H9 (cell line): ENCODE measurements at regions not wholly inside any gene's neighbourhood (a gene's known extent, or its start where the extent isn't known, plus 50 kb on each side); places are given as distances from the start of the nearest gene placed in this dataset.

Experiments
- DNase-seq: peaks from one replicate; pipeline ENCODE4 v3.0.0-alpha.2; 2017
- H2AFZ ChIP-seq: one replicate; pipeline ENCODE4 v1.6.1; 2013; ENCODE audit warnings: mild to moderate bottlenecking, low read length, control low read depth, moderate library complexity
- H2AK5ac ChIP-seq: 2 replicates; pipeline ENCODE4 v1.6.1; 2013; ENCODE audit warnings: low read length, control low read depth, mixed read lengths; ENCODE audit not compliant: insufficient read length
- H2BK120ac ChIP-seq: one replicate; pipeline ENCODE4 v1.6.1; 2013; ENCODE audit warnings: low read depth, mild to moderate bottlenecking, low read length, control low read depth, inconsistent platforms; ENCODE audit not compliant: poor library complexity, severe bottlenecking
- H2BK12ac ChIP-seq: 2 replicates; pipeline ENCODE4 v1.6.1; 2013; ENCODE audit warnings: low read length, control low read depth, mixed read lengths, low read depth; ENCODE audit not compliant: insufficient read length
- H2BK15ac ChIP-seq: 2 replicates; pipeline ENCODE4 v1.6.1; 2013; ENCODE audit warnings: low read depth, low read length, control low read depth
- H2BK20ac ChIP-seq: one replicate; pipeline ENCODE4 v1.6.1; 2013; ENCODE audit warnings: low read depth, mild to moderate bottlenecking, low read length, control low read depth, inconsistent platforms; ENCODE audit not compliant: poor library complexity, severe bottlenecking
- H2BK5ac ChIP-seq: 2 replicates; pipeline ENCODE4 v1.6.1; 2013; ENCODE audit warnings: low read length, control low read depth, mixed read lengths; ENCODE audit not compliant: insufficient read length
- H3K14ac ChIP-seq: 2 replicates; pipeline ENCODE4 v1.6.1; 2013; ENCODE audit warnings: low read length, control low read depth; ENCODE audit not compliant: insufficient read depth
- H3K18ac ChIP-seq: 2 replicates; pipeline ENCODE4 v1.6.1; 2013; ENCODE audit warnings: low read depth, mild to moderate bottlenecking, mixed read lengths, low read length, control low read depth; ENCODE audit not compliant: insufficient read length
- H3K23ac ChIP-seq: 2 replicates; pipeline ENCODE4 v1.6.1; 2013; ENCODE audit warnings: low read length, control low read depth, mixed read lengths, low read depth; ENCODE audit not compliant: insufficient read length
- H3K23me2 ChIP-seq: 2 replicates; pipeline ENCODE4 v1.6.1; 2013; ENCODE audit warnings: low read depth, mild to moderate bottlenecking, mixed read lengths, low read length, control low read depth; ENCODE audit not compliant: insufficient read length, poor library complexity, severe bottlenecking
- H3K27ac ChIP-seq: 2 replicates; pipeline ENCODE4 v1.5.1; 2013; ENCODE audit warnings: low read length, control low read depth, mixed read lengths, low read depth; ENCODE audit not compliant: insufficient read length
- H3K27me3 ChIP-seq: 2 replicates; pipeline ENCODE4 v1.6.1; 2013; ENCODE audit warnings: low read length, control low read depth, inconsistent platforms; ENCODE audit not compliant: insufficient read depth
- H3K4ac ChIP-seq: 2 replicates; pipeline ENCODE4 v1.6.1; 2013; ENCODE audit warnings: low read depth, mild to moderate bottlenecking, control low read depth, inconsistent platforms, low read length, moderate library complexity
- H3K4me1 ChIP-seq: 2 replicates; pipeline ENCODE4 v1.6.1; 2013; ENCODE audit warnings: low read length, control low read depth, inconsistent platforms; ENCODE audit not compliant: insufficient read depth
- H3K4me2 ChIP-seq: 2 replicates; pipeline ENCODE4 v1.6.1; 2013; ENCODE audit warnings: low read length, control low read depth, mixed read lengths; ENCODE audit not compliant: insufficient read length, insufficient read depth
- H3K56ac ChIP-seq: 2 replicates; pipeline ENCODE4 v1.6.1; 2013; ENCODE audit warnings: low read depth, mild to moderate bottlenecking, mixed read lengths, low read length, control low read depth; ENCODE audit not compliant: insufficient read length
- H3K79me1 ChIP-seq: 2 replicates; pipeline ENCODE4 v1.6.1; 2013; ENCODE audit warnings: low read depth, mild to moderate bottlenecking, moderate library complexity, low read length, control low read depth, inconsistent platforms; ENCODE audit not compliant: insufficient read depth, poor library complexity, severe bottlenecking
- H3K79me2 ChIP-seq: 2 replicates; pipeline ENCODE4 v1.6.1; 2013; ENCODE audit warnings: low read length, control low read depth, inconsistent platforms; ENCODE audit not compliant: insufficient read depth
- H3K9ac ChIP-seq: 2 replicates; pipeline ENCODE4 v1.6.1; 2013; ENCODE audit warnings: low read length, control low read depth, mixed read lengths; ENCODE audit not compliant: insufficient read length; ENCODE audit errors: extremely low read depth
- H3K9me3 ChIP-seq: one replicate; pipeline ENCODE4 v1.6.1; 2013; ENCODE audit warnings: low read depth, low read length, inconsistent platforms; ENCODE audit not compliant: control insufficient read depth
- H3T11ph ChIP-seq: one replicate; pipeline ENCODE4 v1.6.1; 2013; ENCODE audit warnings: mild to moderate bottlenecking, low read length, control low read depth, inconsistent platforms
- H4K20me1 ChIP-seq: one replicate; pipeline ENCODE4 v1.6.1; 2013; ENCODE audit not compliant: control insufficient read depth, insufficient read length, insufficient read depth
- H4K5ac ChIP-seq: 2 replicates; pipeline ENCODE4 v1.6.1; 2013; ENCODE audit warnings: low read depth, mild to moderate bottlenecking, mixed read lengths, low read length, control low read depth; ENCODE audit not compliant: insufficient read length
- H4K8ac ChIP-seq: replicated peaks from 2 replicates; pipeline ENCODE4 v1.6.1; 2013; ENCODE audit warnings: low read length, control low read depth, mixed read lengths, low read depth; ENCODE audit not compliant: insufficient read length
- H4K91ac ChIP-seq: 2 replicates; pipeline ENCODE4 v1.6.1; 2013; ENCODE audit warnings: low read depth, mild to moderate bottlenecking, moderate library complexity, mixed read lengths, low read length, control low read depth; ENCODE audit not compliant: insufficient read length
- H3K27ac Mint-ChIP-seq, 3 experiments: 2 replicates in 2 of 3; 3 replicates in 1 of 3; pipeline ENCODE4 v1.8.0; 2020 to 2021; ENCODE audit warnings: mixed read lengths in 3 of 3, mild to moderate bottlenecking in 1 of 3, moderate library complexity in 1 of 3
- H3K27me3 Mint-ChIP-seq: 2 replicates; pipeline ENCODE4 v1.8.0; 2021; ENCODE audit warnings: low read depth, mild to moderate bottlenecking, moderate library complexity, mixed read lengths
- H3K36me3 Mint-ChIP-seq, 3 experiments: 2 replicates in 2 of 3; 3 replicates in 1 of 3; pipeline ENCODE4 v1.8.0; 2020 to 2021; ENCODE audit warnings: low read depth in 3 of 3, mixed read lengths in 3 of 3; ENCODE audit not compliant: insufficient read depth in 1 of 3
- H3K4me1 Mint-ChIP-seq, 2 experiments: 2 replicates each; pipeline ENCODE4 v1.8.0; 2020; ENCODE audit warnings: mixed read lengths in 2 of 2
- H3K4me3 Mint-ChIP-seq, 2 experiments: 2 replicates in 1 of 2; 3 replicates in 1 of 2; pipeline ENCODE4 v1.8.0; 2020 to 2021; ENCODE audit warnings: mild to moderate bottlenecking in 2 of 2, mixed read lengths in 2 of 2, moderate library complexity in 1 of 2
- H3K9me3 Mint-ChIP-seq, 2 experiments: 2 replicates in 1 of 2; 3 replicates in 1 of 2; pipeline ENCODE4 v1.8.0; 2020; ENCODE audit warnings: mild to moderate bottlenecking in 2 of 2, mixed read lengths in 2 of 2, moderate library complexity in 1 of 2
- WGBS: extraction: QIAGEN DNeasy Blood & Tissue Kit; methylation state at CpG from one replicate; pipeline ENCODE4 v1.1.7; 2013; ENCODE audit warnings: missing lambda C conversion rate, low lambda C conversion rate, mixed read lengths; ENCODE audit not compliant: insufficient read length; ENCODE audit errors: extremely low coverage; 5-methylcytosine and 5-hydroxymethylcytosine counted together
- TF ChIP-seq, protein P1 (sequence below): fragments of 200-600 bp; sonication (generic); conservative IDR thresholded peaks from 3 replicates; pipeline ENCODE4 v1.8.0; 2021; ENCODE audit warnings: antibody characterized with exemption, mild to moderate bottlenecking

DNA sequence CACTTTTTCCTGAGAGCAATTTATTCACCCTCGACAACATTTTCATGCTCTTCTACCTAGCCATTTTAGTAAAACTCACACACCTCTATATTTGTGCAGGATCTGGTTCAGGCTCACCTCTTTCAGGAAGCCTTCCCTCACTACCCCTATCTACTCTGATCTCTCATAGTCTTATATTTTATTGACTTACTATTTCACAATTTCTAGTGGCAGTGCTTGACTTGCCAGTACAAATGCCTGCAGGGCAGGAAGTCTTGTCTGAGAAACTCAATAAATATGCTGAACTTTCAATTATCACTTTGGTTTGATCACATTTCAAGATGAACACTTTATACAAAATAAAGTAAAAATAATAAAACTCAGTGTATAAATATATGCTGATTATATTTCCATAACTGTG, 226.8 kb downstream of the CETN3 start:
- Histone ChIP-seq H3K79me1 (no peaks in the 10 kb centered on the region), H2BK120ac (no peak overlapping the region), H3K23ac (no peak overlapping the region), H3K4ac (no peak overlapping the region), H3K9ac (no peak overlapping the region), H4K5ac (no peak overlapping the region), H2BK5ac (no peak overlapping the region), H3K27me3 (no peaks in the 10 kb centered on the region), H3K4me2 (no peak overlapping the region), H4K20me1 (no peaks in the 10 kb centered on the region), H4K8ac (no peak overlapping the region), H2AK5ac (no peak overlapping the region), H3K9me3 (no peaks in the 10 kb centered on the region), H4K91ac (no peak overlapping the region), H3K18ac (no peak overlapping the region), H3K79me2 (no peaks in the 10 kb centered on the region), H2BK12ac (no peak overlapping the region), H3K23me2 (no peaks in the 10 kb centered on the region), H3K56ac (no peak overlapping the region), H2BK15ac (no peak overlapping the region), H3T11ph (no peak overlapping the region), H2BK20ac (no peak overlapping the region), H3K27ac (no peak overlapping the region), H2AFZ (no peak overlapping the region), H3K14ac (no peak overlapping the region), H3K4me1 (no peaks in the 10 kb centered on the region)
- TF ChIP-seq, protein P1, sequence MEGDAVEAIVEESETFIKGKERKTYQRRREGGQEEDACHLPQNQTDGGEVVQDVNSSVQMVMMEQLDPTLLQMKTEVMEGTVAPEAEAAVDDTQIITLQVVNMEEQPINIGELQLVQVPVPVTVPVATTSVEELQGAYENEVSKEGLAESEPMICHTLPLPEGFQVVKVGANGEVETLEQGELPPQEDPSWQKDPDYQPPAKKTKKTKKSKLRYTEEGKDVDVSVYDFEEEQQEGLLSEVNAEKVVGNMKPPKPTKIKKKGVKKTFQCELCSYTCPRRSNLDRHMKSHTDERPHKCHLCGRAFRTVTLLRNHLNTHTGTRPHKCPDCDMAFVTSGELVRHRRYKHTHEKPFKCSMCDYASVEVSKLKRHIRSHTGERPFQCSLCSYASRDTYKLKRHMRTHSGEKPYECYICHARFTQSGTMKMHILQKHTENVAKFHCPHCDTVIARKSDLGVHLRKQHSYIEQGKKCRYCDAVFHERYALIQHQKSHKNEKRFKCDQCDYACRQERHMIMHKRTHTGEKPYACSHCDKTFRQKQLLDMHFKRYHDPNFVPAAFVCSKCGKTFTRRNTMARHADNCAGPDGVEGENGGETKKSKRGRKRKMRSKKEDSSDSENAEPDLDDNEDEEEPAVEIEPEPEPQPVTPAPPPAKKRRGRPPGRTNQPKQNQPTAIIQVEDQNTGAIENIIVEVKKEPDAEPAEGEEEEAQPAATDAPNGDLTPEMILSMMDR = no peak
- no CpG with 5 or more reads among the region's 1 CpG for WGBS
- Mint-ChIP-seq H3K9me3 (peaks cover 3 to 5% of the 10 kb centered on the region in 2 experiments; a peak in 3 of 5 replicates), H3K4me3 (no peak overlapping the region), H3K27me3 (no peaks in the 10 kb centered on the region), H3K36me3 (peaks cover 0 to under 1% (median 0%) of the 10 kb centered on the region in 3 experiments; a peak in 2 of 7 replicates), H3K4me1 (0 out of 4 replicates have a peak, but pooled peaks cover 0 to 2% of the 10 kb centered on the region in 2 experiments), H3K27ac (no peak overlapping the region)
- no peak for DNase-seq
